ENCODE measurements at regions not wholly inside any gene's neighbourhood (a gene's known extent, or its start where the extent isn't known, plus 50 kb on each side); places are given as distances from the start of the nearest gene placed in this dataset.

DNA sequence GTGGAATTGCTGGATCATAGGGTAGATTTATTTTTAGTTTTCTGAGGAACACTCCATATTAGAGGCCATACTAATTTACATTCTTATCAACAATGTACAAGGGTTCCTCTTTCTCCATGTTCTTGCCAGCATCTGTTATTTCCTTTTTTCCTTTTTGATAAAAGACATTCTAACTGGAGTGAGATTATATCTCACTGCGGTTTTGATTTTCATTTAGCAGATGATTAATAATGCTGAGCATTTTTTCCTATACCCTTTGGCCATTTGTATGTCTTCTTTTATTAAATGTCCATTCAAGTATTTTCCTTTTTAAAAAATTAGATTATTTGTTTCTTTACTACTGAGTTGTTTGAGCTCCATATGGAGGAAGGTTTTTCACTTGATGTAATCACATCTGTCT is 1189.5 kb downstream of the ZPLD1 start:
- no peak for DNase-seq (ENCODE audit: low read depth in 2 of 2)

DNA sequence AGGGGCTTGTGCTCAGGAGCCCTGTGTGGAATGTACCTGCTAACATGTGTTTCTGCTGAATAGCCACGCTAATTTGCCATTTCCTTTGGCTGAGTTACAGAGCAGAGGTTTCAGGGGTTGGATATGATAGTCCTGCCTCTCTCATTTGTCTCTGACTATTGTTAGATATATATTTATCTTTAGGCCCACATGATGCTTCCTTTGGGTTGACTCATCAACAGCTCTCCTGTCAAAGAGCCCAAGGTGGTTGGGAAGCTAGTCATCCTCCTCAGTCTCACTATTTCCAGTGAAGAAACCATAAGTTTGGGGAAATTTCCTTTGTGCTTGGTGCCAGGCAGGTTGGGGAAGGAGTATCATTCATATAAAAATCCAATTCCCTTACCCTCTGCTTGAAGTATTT is 1194.6 kb downstream of the ZPLD1 start:
- DNase-seq (ENCODE audit: low read depth in 2 of 2): no peak

DNA sequence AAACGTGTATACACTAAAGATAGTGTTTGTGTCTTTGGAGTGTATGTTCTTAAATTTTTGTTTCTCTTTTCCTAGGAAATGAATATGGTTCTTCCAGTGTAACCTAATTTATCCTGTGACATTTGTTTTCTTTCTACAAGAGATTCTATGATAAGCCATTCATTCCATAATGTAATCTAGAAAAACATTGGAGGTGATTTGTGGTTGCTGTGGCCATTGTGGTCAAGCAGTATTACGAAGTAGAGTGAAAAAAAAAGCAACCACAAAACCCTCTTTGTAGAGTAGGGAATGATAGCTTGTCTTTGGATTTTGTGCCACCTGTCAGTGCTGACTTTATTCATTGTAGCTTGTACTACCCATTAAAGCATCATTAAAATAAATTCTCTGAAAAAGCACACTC is 1209.6 kb downstream of the ZPLD1 start:
- DNase-seq (ENCODE audit: low read depth in 2 of 2): no peak

DNA sequence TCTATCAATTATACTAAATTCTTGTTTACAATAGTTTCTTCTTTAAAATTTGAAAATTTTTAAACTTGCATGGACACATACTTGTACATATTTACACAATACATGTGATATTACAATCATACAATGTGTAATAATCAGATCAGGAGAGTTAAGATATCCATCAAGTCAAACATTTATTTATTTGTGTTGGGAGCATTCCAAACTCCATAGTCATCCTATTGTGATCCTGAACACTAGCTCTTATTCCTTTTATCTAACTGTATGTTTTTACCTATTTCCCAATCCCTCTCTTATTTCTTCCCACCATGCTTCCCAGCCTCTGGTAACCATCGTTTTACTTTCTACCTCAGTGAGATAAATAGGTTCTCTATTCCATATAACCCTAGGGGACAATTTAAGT is 1219.2 kb downstream of the ZPLD1 start:
- DNase-seq (ENCODE audit: low read depth in 2 of 2): no peak

DNA sequence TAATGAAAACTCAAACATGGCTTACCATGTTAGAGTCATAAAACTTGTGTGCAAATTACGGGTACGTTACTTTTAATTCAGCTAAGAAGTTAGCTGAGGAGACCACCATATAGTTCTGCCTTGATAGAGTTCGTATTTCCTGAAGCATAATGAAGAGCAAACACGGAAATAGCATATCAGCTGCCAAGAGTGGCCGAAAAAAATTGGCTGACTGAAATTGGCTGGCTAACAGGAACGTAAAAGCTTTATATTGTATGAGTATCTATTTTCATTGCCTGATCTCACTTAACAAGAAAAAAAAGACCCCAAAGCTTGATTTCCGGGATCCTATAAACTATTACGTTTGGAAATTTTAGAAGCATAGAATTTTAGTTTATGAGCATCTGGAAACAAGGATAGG is 1222.9 kb downstream of the ZPLD1 start:
- no peak for DNase-seq (ENCODE audit: low read depth in 2 of 2)

DNA sequence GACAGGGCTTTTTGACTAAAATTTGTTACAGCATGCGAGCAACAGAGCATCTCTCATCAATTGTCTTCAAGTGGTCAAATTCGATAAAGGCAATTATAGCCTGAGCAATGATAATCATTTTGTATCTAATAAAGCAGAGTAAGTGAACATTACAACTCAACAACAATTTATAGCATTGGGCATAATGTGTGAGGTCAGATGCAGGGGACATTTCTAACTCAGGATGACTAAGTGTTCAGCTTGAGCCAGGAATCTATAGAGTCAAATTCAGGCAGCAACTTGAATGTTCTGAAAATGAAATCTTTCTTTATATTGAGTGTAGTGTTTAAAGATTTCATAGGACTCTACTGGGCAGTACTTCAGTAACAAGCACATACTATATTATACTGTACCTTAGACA is 1226.0 kb downstream of the ZPLD1 start:
- no peak for DNase-seq (ENCODE audit: low read depth in 2 of 2)

DNA sequence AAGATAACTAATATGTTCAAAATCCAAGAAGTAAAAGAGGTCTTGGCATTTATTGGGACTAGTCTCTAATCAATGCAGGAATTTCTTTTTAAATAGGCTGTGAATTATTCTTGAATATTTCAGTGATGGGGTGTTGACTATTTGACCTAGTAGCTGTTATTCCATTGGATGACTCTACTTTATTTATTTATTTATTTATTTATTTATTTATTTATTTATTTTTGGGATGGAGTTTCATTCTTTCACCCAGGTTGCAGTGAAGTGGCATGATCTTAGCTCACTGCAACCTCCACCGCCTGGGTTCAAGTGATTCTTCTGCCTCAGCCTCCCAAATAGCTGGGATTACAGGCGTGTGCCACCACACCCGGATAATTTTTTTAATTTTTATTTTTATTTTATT is 1227.8 kb downstream of the ZPLD1 start:
- DNase-seq (ENCODE audit: low read depth in 2 of 2): no peak

DNA sequence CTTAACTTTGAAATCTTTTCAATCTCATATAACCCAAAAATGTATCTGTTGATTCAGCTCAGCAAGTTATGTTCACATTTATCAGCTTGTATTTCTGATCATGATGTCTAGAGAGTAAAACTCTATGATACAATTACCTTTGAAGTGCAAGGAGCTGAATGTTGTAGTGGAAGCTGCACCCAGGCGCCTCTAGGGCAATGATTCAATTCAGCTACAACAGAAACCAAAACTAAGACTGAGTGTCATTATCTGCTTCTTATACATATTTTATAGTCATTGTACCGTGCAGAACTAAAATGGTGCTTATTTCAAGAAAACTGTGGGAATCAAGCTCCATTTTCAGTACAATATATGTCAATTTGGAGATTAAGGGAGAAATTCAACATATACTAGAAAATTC is 1237.5 kb downstream of the ZPLD1 start:
- no peak for DNase-seq (ENCODE audit: low read depth in 2 of 2)

DNA sequence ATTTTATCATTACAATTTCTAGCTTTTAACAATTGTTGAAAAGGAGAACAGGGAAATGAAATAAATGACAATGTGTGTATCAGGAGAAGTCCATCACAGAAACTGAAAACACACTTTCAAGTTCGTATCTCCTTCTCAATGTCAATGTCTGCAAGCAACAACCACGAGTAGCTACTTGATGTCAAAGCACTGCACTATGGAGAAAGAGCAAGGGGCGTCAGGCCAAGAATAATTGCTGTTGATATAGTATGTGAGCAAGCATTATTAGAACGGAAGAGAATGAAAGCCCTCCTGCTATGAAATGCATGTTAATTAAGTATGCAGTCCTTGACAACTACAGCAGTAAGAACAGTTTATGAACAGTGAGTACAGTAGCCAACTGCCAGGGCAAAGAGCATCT is 1250.1 kb downstream of the ZPLD1 start:
- DNase-seq (ENCODE audit: low read depth in 2 of 2): no peak

DNA sequence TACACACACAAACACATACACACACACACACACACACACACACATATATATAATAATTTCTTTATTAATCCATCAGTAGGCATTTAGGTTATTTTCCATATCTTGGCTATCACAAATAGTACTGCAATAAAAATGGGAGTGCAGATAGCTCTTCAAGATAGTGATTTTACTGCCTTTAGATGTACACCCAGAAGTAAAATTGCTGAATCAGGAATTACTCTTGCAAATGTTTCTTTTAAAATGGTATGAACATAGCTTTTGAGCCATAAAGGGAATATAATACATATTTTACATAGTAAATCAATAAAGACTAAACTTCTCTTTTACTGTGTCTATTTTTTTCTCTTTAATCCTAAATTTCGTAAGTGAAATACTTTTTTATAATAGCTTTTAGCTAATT is 1251.1 kb downstream of the ZPLD1 start:
- no peak for DNase-seq (ENCODE audit: low read depth in 2 of 2)

DNA sequence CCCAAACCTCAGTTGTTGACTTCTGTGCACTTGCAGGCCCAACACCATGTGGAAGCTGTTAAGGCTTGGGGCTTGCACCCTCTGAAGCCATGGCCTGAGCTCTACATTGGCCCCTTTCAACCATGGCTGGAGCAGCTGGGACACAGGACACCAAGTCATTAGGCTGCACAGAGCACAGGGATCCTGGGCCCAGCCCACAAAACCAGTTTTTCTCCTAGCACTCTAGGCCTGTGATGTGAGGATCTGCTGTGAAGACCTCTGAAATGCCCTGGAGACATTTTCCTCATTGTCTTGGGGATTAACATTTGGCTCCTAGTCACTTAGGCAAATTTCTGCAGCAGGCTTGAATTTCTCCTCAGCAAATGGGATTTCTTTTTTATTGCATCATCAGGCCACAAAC is 1255.7 kb downstream of the ZPLD1 start:
- DNase-seq (ENCODE audit: low read depth in 2 of 2): no peak

DNA sequence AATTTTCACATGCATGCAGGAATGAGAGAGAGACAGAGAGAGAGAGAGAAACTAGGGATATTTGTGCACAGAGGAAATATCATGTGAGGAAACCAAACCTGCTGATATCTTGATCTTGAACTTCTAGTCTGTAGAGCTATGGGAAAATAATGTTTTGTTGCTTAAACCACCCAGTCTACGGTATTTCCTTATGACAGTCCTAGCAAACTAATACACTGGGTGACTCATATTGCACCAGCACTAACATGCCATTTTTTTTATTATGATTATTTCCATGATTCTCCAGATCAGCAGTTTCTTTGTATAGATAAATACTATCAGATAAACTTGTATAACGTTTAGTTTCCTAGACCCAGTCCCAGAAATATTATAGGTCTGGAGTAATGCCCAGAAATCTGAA is 1259.0 kb downstream of the ZPLD1 start:
- no peak for DNase-seq (ENCODE audit: low read depth in 2 of 2)

DNA sequence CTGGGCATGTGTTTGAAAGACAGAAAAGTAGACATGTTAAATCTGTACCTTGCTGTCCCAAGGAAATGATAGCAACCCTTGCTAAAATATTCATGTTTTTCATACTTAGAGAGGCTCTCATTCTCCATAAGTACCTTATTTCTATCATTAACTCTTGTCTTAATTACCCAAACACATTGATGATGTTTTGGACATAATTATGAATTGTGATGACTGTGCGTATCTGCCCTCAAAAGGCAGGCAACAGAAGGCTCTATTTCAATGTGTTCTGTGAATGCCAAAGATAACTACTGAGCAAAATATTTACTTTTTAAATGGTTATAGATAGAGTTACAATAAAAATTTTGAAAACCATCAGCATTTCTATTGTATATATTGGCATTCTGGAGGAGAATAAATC is 1263.8 kb downstream of the ZPLD1 start:
- DNase-seq (ENCODE audit: low read depth in 2 of 2): no peak

DNA sequence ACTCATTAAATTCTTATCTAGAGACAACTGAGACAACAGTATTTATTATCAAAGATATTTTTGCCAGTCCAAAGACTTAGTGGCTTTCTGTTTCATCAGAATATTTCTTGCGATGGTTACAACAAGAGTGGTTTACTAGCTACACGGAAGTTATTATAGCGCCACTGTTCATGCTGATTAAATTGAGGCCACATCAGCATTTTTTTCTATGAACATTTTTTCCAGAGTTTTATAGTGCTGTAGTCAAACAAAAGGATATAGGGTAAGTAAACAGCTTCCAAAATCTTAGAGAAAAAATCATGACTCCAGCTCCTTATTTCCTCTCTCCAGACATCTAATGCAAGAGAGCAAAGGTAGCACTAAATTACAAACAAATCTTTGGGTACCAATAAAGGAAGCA is 1264.4 kb downstream of the ZPLD1 start:
- no peak for DNase-seq (ENCODE audit: low read depth in 2 of 2)

DNA sequence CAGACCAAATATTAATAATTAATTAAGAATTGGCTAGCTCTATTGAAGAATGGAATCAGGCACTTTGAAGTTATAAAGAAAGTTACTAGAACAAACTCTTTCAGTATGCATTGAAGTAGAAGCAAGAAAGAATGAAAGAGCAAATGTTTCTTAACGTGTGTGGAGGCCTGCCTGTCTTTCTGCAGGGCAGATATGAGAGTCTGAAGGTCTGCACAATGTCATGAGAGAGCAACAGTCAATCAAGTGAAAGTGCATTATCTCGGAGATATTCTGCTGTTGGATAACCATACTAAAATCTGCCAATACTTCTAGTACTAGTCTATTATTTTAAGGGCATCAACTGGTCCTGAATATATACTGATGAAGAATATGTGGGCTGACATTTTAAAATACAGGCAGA is 1270.8 kb downstream of the ZPLD1 start:
- no peak for DNase-seq (ENCODE audit: low read depth in 2 of 2)

DNA sequence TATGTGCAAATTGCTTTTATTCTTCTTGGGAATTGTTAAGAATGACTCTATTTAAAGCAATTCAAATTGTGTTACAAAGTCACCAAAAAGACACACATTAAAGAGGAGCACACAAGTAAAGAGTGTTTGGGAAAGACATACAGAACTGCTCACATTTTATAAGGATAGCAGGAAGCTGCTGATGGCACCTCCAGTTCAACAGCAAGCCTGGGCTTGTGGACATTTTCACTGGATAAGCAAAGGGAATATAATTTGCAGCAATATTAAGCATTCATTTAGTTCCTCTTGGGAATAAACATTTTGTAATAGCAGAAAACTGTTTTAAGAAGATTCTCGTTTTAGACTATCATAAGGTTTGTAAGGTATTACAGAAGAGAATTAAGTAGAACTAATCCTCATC is 1271.9 kb downstream of the ZPLD1 start:
- no peak for DNase-seq (ENCODE audit: low read depth in 2 of 2)

DNA sequence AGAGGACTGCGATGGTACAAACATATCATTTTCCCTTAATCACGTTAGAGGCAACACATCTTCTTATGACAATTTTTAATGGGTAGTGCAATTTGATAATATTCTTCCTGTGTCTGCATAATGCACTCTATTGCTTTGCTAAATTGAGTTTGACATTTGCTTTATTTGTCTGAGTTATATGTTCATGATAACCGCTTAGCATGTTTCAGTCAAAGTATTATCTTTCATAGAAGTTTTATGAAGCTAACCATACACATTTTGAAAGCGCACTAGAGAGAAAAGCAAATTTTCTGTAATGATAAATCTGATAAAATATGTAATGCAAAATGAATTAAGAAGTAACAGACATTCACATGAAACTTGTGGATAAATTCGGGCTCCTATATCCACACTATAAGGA is 1276.9 kb downstream of the ZPLD1 start:
- no peak for DNase-seq (ENCODE audit: low read depth in 2 of 2)

DNA sequence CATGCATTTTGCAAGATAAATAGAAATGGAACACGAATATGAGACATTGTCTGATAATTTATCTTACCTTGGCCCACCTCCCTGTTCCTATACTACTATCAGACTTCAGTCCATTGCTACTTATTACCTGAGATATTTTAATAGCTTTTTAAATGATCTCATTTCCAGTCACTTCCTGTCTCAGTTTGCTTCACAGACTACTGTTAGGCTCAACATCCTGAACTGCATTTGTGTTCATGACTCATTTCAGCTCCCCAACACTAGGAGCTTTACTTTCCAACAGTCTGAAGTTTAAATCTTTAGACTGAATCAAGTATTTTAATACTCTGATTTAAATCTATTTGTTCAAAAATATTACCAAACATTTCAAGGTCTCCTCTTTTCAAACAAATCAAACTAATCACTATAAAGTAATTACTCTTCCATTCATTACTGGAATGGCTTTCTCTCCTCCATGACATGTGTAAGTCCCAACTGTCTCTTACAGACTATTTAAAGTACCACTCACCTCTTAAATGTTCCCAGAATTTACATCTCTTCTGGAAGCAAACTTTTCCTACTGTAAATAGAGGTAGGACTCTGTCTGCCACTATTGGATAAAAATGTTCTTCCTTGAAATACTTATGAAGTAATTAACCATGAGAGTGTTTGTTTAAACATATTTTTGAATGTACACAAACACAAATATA is 1277.6 kb downstream of the ZPLD1 start:
- DNase-seq (ENCODE audit: low read depth in 2 of 2): no peak

DNA sequence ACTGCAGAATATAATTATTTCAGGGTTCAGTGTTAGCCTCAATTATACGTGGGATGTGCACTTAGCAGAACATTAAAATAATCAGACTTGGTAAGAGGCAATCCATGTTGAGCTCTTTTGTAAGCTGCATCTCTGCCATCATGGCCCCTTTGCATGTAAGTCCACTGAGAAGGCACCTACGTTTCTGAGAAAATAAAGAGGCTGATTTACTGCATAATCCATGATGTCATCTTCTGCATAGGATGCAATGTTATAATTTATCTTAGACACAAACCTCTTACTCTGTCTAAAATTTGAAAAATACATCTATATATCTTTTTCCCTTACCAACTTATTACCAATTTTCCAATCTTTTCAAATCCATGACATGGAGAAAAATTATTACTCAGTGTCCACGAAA is 1294.7 kb downstream of the ZPLD1 start:
- no peak for DNase-seq (ENCODE audit: low read depth in 2 of 2)

DNA sequence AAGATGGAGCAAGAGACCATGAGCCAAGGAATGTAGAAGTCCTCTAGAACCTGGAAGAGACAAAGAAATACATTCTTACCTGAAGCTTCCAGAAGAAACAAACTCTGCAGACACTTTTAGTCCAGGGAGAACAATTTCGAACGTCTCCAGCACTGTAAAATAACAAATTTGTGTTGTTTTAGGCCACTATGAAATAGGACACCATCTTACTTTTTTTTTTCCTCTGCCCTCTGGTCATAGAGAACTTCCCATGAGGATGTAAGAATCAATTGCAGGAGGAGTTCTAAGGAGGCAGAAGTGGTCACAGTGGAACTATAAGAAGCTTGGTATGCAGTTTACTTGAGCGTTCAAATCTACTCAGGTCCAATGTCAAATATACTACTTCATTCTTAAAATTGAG is 1295.9 kb downstream of the ZPLD1 start:
- DNase-seq (ENCODE audit: low read depth in 2 of 2): no peak

DNA sequence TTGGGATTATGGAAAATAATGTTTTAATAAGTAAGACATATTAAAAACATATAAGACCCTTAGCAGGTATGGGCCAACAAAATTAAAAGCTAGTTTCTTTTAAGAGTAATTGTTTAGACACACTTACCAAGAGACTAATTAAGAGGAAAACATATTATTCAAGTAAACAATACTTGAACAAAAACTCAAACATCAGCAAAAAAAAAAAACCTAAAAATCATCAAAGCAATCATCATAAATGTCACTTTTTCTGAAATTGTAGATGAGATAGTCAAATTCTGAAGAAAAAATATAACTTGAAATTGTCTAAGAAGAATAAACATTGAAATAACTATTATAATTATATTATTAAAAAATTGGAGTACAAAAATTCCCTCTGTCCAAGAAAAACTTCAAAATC is 1318.2 kb downstream of the ZPLD1 start:
- DNase-seq (ENCODE audit: low read depth in 2 of 2): no peak

DNA sequence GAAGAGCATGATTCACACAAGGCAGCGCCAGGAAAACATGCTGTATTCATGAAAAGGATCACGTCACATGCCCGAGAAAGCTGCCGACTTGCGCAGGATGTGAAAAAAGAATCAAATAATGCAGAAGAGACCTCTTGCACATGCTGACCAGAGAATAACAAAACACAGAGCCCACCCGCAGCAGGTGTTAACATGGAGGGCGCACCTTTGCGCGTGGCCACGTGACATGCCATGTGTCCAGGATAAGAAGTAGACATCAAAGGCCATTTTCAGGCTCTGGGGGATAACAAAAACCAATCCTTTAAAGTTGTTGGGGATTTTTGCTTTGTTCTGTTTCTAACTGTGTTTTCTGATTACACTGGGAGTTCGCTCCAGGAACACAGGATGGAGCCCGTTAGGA is 1332.8 kb downstream of the ZPLD1 start:
- DNase-seq (ENCODE audit: low read depth in 2 of 2): no peak

DNA sequence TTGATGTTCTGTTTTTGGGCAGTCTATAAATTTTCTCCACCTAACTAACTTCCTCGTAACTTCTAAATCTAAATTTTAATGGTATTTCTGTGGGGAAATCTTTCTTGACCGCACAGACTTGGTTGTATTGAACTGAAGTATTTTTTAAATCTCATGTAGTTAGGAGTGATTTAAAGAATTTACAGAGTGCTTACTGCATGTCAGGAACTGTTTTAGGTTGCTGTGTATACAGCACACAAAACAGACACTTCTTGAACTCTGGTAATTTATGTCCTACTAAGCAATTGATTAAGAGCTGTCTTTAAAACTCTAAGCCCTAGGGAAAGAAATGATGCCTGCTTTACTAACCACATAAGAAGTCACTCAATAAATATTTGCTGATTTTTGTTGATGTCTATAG is 1350.2 kb downstream of the ZPLD1 start:
- no peak for DNase-seq (ENCODE audit: low read depth in 2 of 2)

DNA sequence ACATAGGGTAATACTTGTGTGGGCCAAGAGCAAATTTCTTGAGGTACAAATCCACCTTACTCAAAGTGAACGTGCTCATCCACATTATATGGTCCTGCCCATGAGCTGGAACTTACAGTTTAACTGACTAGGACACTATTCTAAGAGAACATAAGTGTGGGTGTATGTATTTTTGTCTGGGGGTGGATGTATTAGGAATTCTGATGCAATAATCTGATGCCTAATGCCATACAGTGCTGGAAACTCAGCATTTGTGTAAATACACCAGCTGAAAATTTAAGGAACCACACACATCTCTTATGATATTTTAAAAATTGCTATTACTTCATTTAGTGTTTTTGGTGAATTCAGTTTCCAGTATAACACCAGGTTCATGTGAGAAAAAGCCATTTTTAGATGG is 1350.7 kb downstream of the ZPLD1 start:
- DNase-seq (ENCODE audit: low read depth in 2 of 2): no peak

DNA sequence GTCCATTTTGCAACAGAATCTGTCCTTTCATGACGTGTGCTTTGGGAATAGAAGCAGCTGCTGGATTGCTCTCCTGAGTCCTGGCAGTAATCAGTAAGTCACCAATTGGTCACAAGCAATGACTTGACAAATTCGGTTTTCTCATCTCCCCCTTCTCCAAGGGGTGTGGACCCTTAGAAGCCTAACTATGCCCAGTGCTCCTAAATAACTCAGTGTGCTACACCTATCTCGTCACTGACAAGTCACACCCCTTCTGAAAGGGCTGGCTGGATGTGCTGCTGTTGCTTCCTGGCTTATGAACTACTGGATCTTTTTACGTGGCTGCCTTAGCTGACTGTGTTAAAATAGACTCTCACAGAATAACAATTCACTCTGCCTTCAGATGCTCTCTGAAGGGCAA is 1351.5 kb downstream of the ZPLD1 start:
- DNase-seq (ENCODE audit: low read depth in 2 of 2): no peak

Data from activated CD4-positive, alpha-beta T cell treated with anti-CD3 and anti-CD28 coated beads for 24 hours (primary cell).